Smooth muscle cell (in vitro differentiated cells): ENCODE measurements at regions not wholly inside any gene's neighbourhood (a gene's known extent, or its start where the extent isn't known, plus 50 kb on each side); places are given as distances from the start of the nearest gene placed in this dataset.

Experiments used
- DNase-seq: peaks from one replicate; lab custom pipeline; 2025; ENCODE audit not compliant: unreplicated experiment; lab: John Stamatoyannopoulos, UW
- H2AFZ ChIP-seq: fragments of 200-600 bp; sonication (generic); 2 replicates; pipeline ENCODE4 v1.6.0; 2016; ENCODE audit warnings: antibody characterized with exemption, low read depth, mild to moderate bottlenecking
- H3F3A ChIP-seq: fragments of 200-600 bp; sonication (generic); 2 replicates; pipeline ENCODE4 v1.6.0; 2017; ENCODE audit warnings: antibody characterized with exemption, low read depth
- H3K27ac ChIP-seq: fragments of 200-600 bp; sonication (generic); 2 replicates; pipeline ENCODE4 v1.5.1; 2016; ENCODE audit warnings: low read depth, mild to moderate bottlenecking
- H3K27me3 ChIP-seq: fragments of 200-600 bp; sonication (generic); 2 replicates; pipeline ENCODE4 v1.6.1; 2016; ENCODE audit warnings: low read depth, mild to moderate bottlenecking
- H3K36me3 ChIP-seq: fragments of 200-600 bp; sonication (generic); 2 replicates; pipeline ENCODE4 v1.5.1; 2016; ENCODE audit warnings: low read depth
- H3K4me1 ChIP-seq: fragments of 200-600 bp; sonication (generic); 2 replicates; pipeline ENCODE4 v1.5.1; 2016; ENCODE audit warnings: low read depth
- H3K4me2 ChIP-seq: fragments of 200-600 bp; sonication (generic); 2 replicates; pipeline ENCODE4 v1.6.0; 2016; ENCODE audit warnings: mild to moderate bottlenecking
- H3K4me3 ChIP-seq: fragments of 200-600 bp; sonication (generic); 2 replicates; pipeline ENCODE4 v1.5.1; 2016; ENCODE audit warnings: mild to moderate bottlenecking
- H3K79me2 ChIP-seq: fragments of 200-600 bp; sonication (generic); 2 replicates; pipeline ENCODE4 v1.6.0; 2016; ENCODE audit warnings: low read depth, mild to moderate bottlenecking
- H3K9ac ChIP-seq: fragments of 200-600 bp; sonication (generic); 2 replicates; pipeline ENCODE4 v1.6.0; 2016; ENCODE audit warnings: low read depth
- H3K9me3 ChIP-seq: fragments of 200-600 bp; sonication (generic); replicated peaks from 2 replicates; pipeline ENCODE4 v1.5.1; 2016; ENCODE audit warnings: low read depth
- H4K20me1 ChIP-seq: fragments of 200-600 bp; sonication (generic); 2 replicates; pipeline ENCODE4 v1.6.0; 2016; ENCODE audit warnings: low read depth
- WGBS: methylation state at CpG from one replicate; pipeline ENCODE4 v1.1.7; 2016; ENCODE audit warnings: low lambda C conversion rate; 5-methylcytosine and 5-hydroxymethylcytosine counted together
- TF ChIP-seq, protein P1 (sequence below): fragments of 200-600 bp; sonication (generic); IDR thresholded peaks from 2 replicates; pipeline ENCODE4 v1.5.1; 2017; ENCODE audit warnings: borderline replicate concordance, mild to moderate bottlenecking, antibody characterized with exemption; ENCODE audit not compliant: insufficient read depth, poor library complexity, severe bottlenecking

DNA sequence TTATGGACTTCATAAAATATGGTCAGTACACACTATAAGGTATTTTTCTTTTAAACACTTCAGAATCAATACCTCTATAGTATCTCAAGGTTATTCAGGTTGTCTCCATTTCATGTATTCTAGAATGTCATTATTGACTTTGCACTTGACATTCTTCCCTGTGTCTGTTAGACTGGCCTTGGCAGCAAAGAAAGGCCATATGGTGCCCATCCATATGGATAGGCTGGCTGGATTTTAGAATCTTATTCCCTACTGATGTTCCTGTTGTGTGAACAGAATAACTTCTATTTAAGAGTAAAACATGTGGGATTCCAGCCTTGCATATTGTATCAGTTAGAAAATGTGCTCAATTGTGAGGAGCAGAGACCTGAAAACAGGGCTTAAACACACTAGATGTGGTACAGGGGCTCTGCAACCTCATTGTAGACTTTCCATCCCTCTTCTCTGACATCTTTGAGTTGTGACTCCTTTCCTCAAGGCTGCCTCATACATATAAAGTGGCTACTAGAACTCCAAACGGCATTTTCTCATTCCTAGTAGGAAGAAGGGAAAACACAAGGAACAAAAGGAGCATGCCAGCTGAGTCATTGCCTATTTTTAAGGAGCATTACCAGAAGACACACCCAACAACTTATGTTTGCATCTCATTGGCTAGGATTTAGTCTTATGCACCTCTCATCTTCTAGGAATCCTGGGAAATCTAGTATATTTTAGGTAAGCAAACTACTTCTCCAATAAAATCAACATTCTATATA is 221.2 kb upstream of the TMPO start:
- 64% methylated on average over 1 of the region's 1 CpG for WGBS
- Histone ChIP-seq H3K4me1 (no peaks in the 10 kb centered on the region), H4K20me1 (no peaks in the 10 kb centered on the region), H3K9ac (no peak overlapping the region), H2AFZ (no peak overlapping the region), H3K4me2 (no peak overlapping the region), H3K4me3 (no peak overlapping the region), H3K36me3 (no peaks in the 10 kb centered on the region), H3K9me3 (no peaks in the 10 kb centered on the region), H3K79me2 (no peaks in the 10 kb centered on the region), H3K27ac (no peak overlapping the region), H3K27me3 (no peaks in the 10 kb centered on the region), H3F3A (no peaks in the 10 kb centered on the region)
- TF ChIP-seq, protein P1, sequence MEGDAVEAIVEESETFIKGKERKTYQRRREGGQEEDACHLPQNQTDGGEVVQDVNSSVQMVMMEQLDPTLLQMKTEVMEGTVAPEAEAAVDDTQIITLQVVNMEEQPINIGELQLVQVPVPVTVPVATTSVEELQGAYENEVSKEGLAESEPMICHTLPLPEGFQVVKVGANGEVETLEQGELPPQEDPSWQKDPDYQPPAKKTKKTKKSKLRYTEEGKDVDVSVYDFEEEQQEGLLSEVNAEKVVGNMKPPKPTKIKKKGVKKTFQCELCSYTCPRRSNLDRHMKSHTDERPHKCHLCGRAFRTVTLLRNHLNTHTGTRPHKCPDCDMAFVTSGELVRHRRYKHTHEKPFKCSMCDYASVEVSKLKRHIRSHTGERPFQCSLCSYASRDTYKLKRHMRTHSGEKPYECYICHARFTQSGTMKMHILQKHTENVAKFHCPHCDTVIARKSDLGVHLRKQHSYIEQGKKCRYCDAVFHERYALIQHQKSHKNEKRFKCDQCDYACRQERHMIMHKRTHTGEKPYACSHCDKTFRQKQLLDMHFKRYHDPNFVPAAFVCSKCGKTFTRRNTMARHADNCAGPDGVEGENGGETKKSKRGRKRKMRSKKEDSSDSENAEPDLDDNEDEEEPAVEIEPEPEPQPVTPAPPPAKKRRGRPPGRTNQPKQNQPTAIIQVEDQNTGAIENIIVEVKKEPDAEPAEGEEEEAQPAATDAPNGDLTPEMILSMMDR, result no peak
- no peak for DNase-seq

DNA sequence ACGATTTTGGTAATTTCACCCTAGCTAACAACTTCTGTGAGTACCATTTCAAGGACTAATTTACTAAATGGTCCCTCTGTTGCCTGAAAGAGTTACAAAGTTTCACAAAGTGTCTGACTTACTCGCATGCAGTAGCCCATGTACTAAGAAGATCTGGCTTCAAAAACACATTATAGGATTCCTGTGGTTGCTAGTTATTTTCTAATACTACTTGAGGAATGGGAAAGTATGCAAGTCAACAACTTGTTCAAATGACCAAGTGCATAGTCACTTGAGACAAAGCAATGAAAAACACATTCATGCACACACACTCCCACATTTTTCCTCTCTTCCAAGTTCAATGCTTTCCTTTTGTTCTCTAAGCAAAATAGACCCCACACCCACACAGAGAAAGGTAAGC is 219.7 kb upstream of the TMPO start:
- no peaks in the 10 kb centered on the region for H3K36me3 ChIP-seq
- 46% methylated on average over 2 of the region's 2 CpGs for WGBS
- no peak overlapping the region for H2AFZ ChIP-seq
- no peaks in the 10 kb centered on the region for H3K27me3 ChIP-seq
- no peaks in the 10 kb centered on the region for H3K9me3 ChIP-seq
- H3K4me2 ChIP-seq, result no peak overlapping the region
- no peaks in the 10 kb centered on the region for H4K20me1 ChIP-seq
- no peaks in the 10 kb centered on the region for H3K4me1 ChIP-seq
- H3F3A ChIP-seq, result no peaks in the 10 kb centered on the region
- no peak for DNase-seq
- no peak overlapping the region for H3K4me3 ChIP-seq
- no peaks in the 10 kb centered on the region for H3K79me2 ChIP-seq
- H3K27ac ChIP-seq, result no peak overlapping the region
- TF ChIP-seq, protein P1, result no peak
- H3K9ac ChIP-seq, result no peak overlapping the region

DNA sequence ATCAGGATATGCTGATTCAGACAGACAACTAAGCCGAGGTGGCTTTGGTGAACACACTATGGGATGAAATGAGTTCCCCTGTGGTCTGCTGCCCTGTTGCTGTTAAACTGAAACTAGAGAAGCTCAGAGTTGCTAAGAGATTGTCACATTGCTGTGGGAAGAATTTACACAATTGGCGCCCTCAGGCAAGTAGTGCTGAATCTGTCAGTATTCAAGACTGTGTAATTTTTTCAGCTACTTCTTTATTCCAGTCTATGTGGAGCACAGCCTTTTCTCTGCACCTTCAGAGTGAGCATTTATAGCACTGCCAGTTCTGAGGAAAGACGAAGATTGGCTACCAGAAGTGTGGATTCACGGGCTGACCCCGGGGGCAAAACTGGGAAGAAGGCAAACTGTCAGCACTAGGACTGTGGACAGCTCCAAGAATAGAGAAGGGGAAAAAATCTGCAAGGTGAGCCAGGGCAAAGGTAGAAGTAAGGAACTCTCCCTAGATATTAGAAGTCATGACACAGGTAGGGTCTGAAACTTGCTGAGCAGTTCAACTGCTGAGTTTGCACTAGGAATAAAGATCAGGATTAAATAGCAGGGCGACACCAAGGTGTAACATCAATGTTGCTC is 218.8 kb upstream of the TMPO start:
- Histone ChIP-seq H3K79me2 (no peaks in the 10 kb centered on the region), H3K4me3 (no peak overlapping the region), H3K9ac (no peak overlapping the region), H3K9me3 (no peaks in the 10 kb centered on the region), H3K4me2 (no peak overlapping the region), H3K36me3 (no peaks in the 10 kb centered on the region), H3K27ac (no peak overlapping the region), H4K20me1 (no peaks in the 10 kb centered on the region), H2AFZ (no peak overlapping the region), H3F3A (no peaks in the 10 kb centered on the region), H3K4me1 (no peaks in the 10 kb centered on the region), H3K27me3 (no peaks in the 10 kb centered on the region)
- no peak for DNase-seq
- 54% methylated on average over 6 of the region's 6 CpGs for WGBS
- TF ChIP-seq, protein P1, result no peak
